HL-60 (cell line): ENCODE measurements at regions not wholly inside any gene's neighbourhood (a gene's known extent, or its start where the extent isn't known, plus 50 kb on each side); places are given as distances from the start of the nearest gene placed in this dataset.

Experiments used
- REST ChIP-seq: IDR thresholded peaks from 2 replicates; pipeline ENCODE4 v1.6.1; 2012; ENCODE audit warnings: low read depth; ENCODE audit not compliant: insufficient replicate concordance
- TF ChIP-seq, protein P1 (sequence below): IDR thresholded peaks from one replicate; pipeline ENCODE4 v1.5.1; 2011; ENCODE audit warnings: low read length, control low read depth, inconsistent platforms; ENCODE audit not compliant: insufficient read depth

GRCh38 chr11:112795911-112796649 is 165.1 kb upstream of the NCAM1 start:
- TF ChIP-seq, protein P1, sequence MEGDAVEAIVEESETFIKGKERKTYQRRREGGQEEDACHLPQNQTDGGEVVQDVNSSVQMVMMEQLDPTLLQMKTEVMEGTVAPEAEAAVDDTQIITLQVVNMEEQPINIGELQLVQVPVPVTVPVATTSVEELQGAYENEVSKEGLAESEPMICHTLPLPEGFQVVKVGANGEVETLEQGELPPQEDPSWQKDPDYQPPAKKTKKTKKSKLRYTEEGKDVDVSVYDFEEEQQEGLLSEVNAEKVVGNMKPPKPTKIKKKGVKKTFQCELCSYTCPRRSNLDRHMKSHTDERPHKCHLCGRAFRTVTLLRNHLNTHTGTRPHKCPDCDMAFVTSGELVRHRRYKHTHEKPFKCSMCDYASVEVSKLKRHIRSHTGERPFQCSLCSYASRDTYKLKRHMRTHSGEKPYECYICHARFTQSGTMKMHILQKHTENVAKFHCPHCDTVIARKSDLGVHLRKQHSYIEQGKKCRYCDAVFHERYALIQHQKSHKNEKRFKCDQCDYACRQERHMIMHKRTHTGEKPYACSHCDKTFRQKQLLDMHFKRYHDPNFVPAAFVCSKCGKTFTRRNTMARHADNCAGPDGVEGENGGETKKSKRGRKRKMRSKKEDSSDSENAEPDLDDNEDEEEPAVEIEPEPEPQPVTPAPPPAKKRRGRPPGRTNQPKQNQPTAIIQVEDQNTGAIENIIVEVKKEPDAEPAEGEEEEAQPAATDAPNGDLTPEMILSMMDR: no peak
- no peak for TF ChIP-seq REST
